H1 (cell line): ENCODE measurements at regions not wholly inside any gene's neighbourhood (a gene's known extent, or its start where the extent isn't known, plus 50 kb on each side); places are given as distances from the start of the nearest gene placed in this dataset.

Experiments
- CREB1 ChIP-seq: IDR thresholded peaks from 2 replicates; pipeline ENCODE4 v1.6.1; 2012; ENCODE audit warnings: inconsistent platforms
- KDM1A ChIP-seq: fragments of 200-600, 300-600 bp; sonication (generic); IDR thresholded peaks from 2 replicates; pipeline ENCODE4 v1.7.1; 2016; ENCODE audit warnings: mild to moderate bottlenecking, low read length, borderline replicate concordance
- KDM4A ChIP-seq: IDR thresholded peaks from one replicate; pipeline ENCODE4 v1.7.1; 2012; ENCODE audit warnings: low read depth, mild to moderate bottlenecking, moderate library complexity, low read length, inconsistent platforms; ENCODE audit not compliant: severe bottlenecking
- RFX5 ChIP-seq: IDR thresholded peaks from 2 replicates; pipeline ENCODE4 v1.6.1; 2011; ENCODE audit warnings: low read depth, low read length, improper control_type of control experiment, borderline replicate concordance
- SIRT6 ChIP-seq: IDR thresholded peaks from one replicate; pipeline ENCODE4 v1.7.1; 2012; ENCODE audit warnings: low read length, inconsistent platforms
- YY1 ChIP-seq: IDR thresholded peaks from 2 replicates; pipeline ENCODE4 v1.6.1; 2011; ENCODE audit warnings: low read depth, mild to moderate bottlenecking, low read length

GRCh38 chr10:70985824-70986622, 97.7 kb upstream of the PCBD1 start (continued):
- TF ChIP-seq CREB1 (no peak), KDM1A (no peak), RFX5 (no peak), YY1 (no peak), KDM4A (no peak), SIRT6 (no peak)
